GM20000 (cell line): ENCODE measurements at regions not wholly inside any gene's neighbourhood (a gene's known extent, or its start where the extent isn't known, plus 50 kb on each side); places are given as distances from the start of the nearest gene placed in this dataset.

Source experiments
- DNase-seq: peaks from one replicate; pipeline ENCODE4 v3.0.0; 2012; ENCODE audit warnings: low spot score
- TF ChIP-seq, protein P1 (sequence below): IDR thresholded peaks from 2 replicates; pipeline ENCODE4 v1.5.1; 2012; ENCODE audit warnings: mild to moderate bottlenecking, control low read depth; ENCODE audit errors: extremely low read depth, missing control alignments

DNA sequence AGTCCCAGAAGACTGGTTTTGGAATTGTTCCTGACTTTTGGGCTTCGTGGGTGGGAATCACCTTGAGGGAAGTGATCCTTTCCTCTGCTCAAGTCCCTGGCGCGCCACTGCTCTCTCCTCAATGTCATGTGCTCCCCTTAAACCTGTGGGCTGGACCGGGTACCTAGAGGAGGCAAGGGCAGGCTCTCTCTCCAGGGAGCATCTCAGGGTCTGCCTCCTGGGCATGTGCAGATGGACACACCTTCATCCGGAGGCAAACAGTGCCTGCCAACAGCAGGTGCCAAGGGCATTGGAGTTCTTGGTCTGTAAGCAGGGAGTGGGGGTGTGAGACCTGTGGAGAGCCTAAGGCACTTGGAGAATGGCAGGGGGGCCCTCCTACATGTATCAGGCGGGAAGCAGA is 142.6 kb downstream of the INHBB start:
- TF ChIP-seq, protein P1, sequence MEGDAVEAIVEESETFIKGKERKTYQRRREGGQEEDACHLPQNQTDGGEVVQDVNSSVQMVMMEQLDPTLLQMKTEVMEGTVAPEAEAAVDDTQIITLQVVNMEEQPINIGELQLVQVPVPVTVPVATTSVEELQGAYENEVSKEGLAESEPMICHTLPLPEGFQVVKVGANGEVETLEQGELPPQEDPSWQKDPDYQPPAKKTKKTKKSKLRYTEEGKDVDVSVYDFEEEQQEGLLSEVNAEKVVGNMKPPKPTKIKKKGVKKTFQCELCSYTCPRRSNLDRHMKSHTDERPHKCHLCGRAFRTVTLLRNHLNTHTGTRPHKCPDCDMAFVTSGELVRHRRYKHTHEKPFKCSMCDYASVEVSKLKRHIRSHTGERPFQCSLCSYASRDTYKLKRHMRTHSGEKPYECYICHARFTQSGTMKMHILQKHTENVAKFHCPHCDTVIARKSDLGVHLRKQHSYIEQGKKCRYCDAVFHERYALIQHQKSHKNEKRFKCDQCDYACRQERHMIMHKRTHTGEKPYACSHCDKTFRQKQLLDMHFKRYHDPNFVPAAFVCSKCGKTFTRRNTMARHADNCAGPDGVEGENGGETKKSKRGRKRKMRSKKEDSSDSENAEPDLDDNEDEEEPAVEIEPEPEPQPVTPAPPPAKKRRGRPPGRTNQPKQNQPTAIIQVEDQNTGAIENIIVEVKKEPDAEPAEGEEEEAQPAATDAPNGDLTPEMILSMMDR: no peak

DNA sequence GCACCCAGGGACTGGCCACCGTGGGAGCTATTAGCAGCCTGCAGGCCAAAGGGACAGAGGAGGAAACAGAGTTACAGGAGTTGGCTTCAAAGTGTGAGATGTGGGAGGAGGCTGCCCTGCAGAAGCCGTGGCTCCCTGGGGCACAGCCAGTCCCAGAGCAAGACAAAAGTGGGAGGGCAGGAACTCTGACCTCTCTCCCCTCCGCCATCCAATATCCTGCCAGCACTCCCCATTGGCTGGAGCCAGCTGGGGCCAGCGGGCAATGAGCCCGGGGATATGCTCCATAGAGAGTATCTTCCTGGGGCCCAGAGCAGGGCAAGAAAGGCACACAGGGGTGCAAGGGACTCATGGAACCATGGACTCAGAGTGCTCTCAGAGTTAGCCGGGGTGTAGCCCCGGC is 143.1 kb downstream of the INHBB start:
- TF ChIP-seq, protein P1: no peak
- DNase-seq: no peak

More for the DNA sequence above, 142.6 kb downstream of the INHBB start:
- no peak for DNase-seq

DNA sequence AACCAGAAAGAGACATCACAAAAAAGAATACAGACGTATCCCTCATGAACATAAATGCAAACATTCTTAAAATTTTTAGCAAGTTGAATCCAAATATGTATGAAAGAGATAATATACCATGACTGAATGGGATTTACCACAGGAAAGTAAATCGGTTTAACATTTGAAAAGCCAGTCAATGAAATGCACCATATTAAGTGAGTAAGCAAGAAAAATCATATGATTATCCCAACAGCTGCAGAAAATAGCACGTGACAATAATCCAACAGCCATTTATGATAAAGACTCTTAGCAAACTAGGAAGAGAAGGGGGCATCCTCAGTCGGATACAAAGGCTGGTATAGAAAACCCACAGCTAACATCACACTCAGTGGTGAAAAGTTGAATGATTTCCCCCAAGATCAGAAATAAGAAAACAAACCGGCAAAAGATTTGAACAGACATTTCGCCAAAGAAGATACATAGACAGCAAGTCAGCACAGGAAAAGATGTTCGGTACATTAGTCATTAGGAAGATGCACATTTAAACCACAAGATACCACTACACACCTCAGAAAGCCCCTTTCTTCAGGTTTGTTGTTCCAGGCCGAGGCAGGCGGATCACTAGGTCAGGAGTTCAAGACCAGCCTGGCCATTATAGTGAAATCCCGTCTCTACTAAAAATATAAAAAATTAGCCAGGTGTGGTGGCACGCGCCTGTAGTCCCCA is 144.3 kb downstream of the INHBB start:
- TF ChIP-seq, protein P1: no peak
- DNase-seq: no peak

DNA sequence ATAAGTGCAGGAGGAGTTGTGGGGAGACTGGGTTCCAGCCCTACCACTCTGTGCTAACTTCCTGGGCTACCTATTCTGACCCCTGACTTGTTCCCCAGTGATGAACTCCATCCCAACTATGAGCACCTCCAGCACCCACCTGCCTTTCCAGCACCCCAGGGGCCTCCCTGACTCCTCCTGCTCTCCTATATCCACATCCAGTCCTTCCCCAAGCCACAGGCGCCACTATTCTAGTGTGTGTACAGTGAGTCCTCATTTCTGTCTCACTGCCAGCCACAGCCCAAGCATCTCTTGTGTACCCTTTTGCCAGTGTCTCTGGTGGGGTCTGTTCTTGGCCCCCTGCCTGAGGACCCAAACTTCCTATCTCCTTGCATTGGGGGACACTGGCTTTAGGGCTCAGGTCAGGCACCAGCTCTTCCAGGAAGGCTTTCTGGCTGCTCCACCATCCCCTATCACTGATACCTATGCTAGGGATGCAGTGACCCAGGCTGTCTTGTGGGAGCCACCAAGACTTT is 145.2 kb downstream of the INHBB start:
- DNase-seq: no peak
- TF ChIP-seq, protein P1: no peak

DNA sequence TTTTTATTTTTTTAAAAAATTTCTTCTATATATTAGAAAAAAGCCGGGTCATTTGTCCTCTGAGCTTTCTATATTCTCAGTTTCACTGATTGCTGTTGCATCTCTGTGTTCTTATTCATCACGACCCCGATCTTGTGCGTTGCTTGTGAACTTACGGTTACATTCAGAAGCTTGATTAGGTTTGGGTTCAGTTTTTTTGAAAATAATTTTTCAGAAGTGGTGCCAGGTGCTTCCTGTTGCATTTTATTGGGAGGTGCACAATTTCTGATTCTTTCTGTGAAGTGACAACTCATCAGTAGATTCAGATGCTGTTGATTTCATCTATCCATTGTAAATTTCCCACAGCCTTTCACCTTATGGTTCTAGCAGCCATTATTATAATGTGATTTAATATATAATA is 147.3 kb downstream of the INHBB start:
- TF ChIP-seq, protein P1: no peak

DNA sequence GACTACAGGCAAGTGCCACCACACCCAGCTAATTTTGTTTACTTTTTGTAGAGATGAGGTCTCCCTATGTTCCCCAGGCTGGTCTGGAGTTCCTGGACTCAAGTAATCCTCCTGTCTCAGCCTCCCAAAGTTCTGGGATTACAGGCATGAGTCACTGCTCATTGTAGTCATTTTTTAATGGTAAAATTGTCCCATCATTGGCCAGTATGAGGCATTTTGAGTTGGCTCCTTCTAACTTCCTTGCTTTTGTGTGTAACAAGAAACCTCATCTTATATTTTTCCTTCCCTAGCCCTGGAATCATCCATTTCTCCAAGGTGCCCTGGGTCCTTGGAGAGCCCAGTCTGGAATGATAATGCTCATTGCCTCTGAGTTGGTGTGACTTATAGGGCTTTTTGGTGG is 148.5 kb downstream of the INHBB start:
- TF ChIP-seq, protein P1: no peak
- DNase-seq: no peak

More for the DNA sequence above, 147.3 kb downstream of the INHBB start:
- DNase-seq: no peak

DNA sequence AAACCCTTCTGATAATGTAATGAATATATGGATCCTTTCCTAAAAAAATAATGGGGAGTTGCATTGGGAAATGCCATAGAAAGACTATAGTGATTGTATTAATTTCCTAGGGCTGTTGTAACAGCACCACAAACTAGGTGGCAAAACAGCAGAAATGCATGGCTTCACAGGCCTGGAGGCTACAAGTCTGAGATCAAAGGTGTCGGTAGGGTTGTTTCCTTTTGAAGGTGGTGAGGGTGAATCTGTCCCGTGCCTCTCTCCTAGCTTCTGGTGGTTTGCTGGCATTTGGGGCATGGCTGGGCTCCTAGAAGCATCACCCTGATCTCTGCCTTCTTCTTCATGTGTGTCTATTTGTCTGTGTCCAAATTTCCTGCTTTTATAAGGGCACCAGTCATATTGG is 149.7 kb downstream of the INHBB start:
- TF ChIP-seq, protein P1: no peak
- DNase-seq: no peak
